ENCODE measurements at regions not wholly inside any gene's neighbourhood (a gene's known extent, or its start where the extent isn't known, plus 50 kb on each side); places are given as distances from the start of the nearest gene placed in this dataset.

- no peak for TF ChIP-seq ATF2 (CRISPR knock-in tag; IDR thresholded peaks at IDR 0.05; ENCODE audit: borderline replicate concordance, low read depth)
- TF ChIP-seq, protein P1, sequence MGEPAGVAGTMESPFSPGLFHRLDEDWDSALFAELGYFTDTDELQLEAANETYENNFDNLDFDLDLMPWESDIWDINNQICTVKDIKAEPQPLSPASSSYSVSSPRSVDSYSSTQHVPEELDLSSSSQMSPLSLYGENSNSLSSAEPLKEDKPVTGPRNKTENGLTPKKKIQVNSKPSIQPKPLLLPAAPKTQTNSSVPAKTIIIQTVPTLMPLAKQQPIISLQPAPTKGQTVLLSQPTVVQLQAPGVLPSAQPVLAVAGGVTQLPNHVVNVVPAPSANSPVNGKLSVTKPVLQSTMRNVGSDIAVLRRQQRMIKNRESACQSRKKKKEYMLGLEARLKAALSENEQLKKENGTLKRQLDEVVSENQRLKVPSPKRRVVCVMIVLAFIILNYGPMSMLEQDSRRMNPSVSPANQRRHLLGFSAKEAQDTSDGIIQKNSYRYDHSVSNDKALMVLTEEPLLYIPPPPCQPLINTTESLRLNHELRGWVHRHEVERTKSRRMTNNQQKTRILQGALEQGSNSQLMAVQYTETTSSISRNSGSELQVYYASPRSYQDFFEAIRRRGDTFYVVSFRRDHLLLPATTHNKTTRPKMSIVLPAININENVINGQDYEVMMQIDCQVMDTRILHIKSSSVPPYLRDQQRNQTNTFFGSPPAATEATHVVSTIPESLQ (CRISPR knock-in tag; IDR thresholded peaks at IDR 0.05), result no peak
- no peak for TF ChIP-seq NR1H2 (CRISPR knock-in tag; IDR thresholded peaks at IDR 0.05)
- TF ChIP-seq CTCF (IDR thresholded peaks at IDR 0.05), result no peak
- no peak for TF ChIP-seq PRDM15 (CRISPR knock-in tag; IDR thresholded peaks at IDR 0.05)
- TF ChIP-seq TEAD4 (CRISPR knock-in tag; IDR thresholded peaks at IDR 0.05), result no peak
- TF ChIP-seq KAT7 (CRISPR knock-in tag; IDR thresholded peaks at IDR 0.05; ENCODE audit: borderline replicate concordance), result no peak
- no peak for TF ChIP-seq ZNF281 (CRISPR knock-in tag; IDR thresholded peaks at IDR 0.05)
- TF ChIP-seq NR2C2 (CRISPR knock-in tag; IDR thresholded peaks at IDR 0.05), result no peak
- no peak for TF ChIP-seq ZNF317 (CRISPR knock-in tag; IDR thresholded peaks at IDR 0.05; ENCODE audit: borderline replicate concordance, low read depth)
- TF ChIP-seq, protein P2, sequence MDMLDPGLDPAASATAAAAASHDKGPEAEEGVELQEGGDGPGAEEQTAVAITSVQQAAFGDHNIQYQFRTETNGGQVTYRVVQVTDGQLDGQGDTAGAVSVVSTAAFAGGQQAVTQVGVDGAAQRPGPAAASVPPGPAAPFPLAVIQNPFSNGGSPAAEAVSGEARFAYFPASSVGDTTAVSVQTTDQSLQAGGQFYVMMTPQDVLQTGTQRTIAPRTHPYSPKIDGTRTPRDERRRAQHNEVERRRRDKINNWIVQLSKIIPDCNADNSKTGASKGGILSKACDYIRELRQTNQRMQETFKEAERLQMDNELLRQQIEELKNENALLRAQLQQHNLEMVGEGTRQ (CRISPR knock-in tag; IDR thresholded peaks at IDR 0.05), result no peak
- no peak for TF ChIP-seq RORB (CRISPR knock-in tag; IDR thresholded peaks at IDR 0.05)
- TF ChIP-seq CREM (CRISPR knock-in tag; IDR thresholded peaks at IDR 0.05), result no peak
- no peak for TF ChIP-seq NFE2L1 (CRISPR knock-in tag; IDR thresholded peaks at IDR 0.05)
Observed at GRCh38 chr6:14796974-14797762, 448.7 kb upstream of the JARID2 start.
